ENCODE measurements at regions not wholly inside any gene's neighbourhood (a gene's known extent, or its start where the extent isn't known, plus 50 kb on each side); places are given as distances from the start of the nearest gene placed in this dataset.

DNA sequence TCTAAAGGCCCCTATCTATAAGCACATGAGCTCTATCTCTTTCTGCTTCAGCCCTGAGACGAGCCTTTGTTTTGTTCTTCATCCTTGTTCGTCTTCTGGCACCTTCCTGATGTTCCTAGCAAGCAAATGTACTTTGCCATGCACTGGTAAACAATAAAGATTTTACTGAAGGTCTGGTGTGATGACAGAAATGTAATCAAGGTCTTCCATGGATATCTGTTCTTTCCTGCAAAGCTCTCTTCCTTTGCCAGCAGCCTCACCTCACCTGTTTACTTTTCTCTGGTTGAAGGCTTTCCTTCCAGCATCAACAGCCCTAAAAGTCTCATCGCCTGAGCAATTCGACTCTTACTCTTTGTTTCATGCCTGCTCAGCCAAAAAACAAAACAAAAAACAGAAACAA is 330.3 kb downstream of the PCNX1 start:
- ChIA-PET POLR2A (no interaction called here), CTCF (interaction anchor here (0.5 kb wide), 1 partner anchor 99 kb away, joined by 3 read pairs; no protein-coding TSS in a partner anchor)
- intact Hi-C loops (cut with micrococcal nuclease): no loop called here
- no TSS peak for BruUV-seq (replicated peaks)
- Mint-ChIP-seq H3K36me3 (ENCODE audit: insufficient read depth, unreplicated experiment) (no peaks in the 10 kb centered on the region), H3K9me3 (ENCODE audit: unreplicated experiment) (no peaks in the 10 kb centered on the region), H3K27ac (ENCODE audit: low read depth, unreplicated experiment) (no peak overlapping the region), H3K4me3 (ENCODE audit: unreplicated experiment) (no peak overlapping the region), H3K27me3 (ENCODE audit: insufficient read depth, unreplicated experiment) (no peaks in the 10 kb centered on the region), H3K4me1 (ENCODE audit: insufficient read depth, unreplicated experiment) (no peaks in the 10 kb centered on the region)
- TF ChIP-seq, protein P1, sequence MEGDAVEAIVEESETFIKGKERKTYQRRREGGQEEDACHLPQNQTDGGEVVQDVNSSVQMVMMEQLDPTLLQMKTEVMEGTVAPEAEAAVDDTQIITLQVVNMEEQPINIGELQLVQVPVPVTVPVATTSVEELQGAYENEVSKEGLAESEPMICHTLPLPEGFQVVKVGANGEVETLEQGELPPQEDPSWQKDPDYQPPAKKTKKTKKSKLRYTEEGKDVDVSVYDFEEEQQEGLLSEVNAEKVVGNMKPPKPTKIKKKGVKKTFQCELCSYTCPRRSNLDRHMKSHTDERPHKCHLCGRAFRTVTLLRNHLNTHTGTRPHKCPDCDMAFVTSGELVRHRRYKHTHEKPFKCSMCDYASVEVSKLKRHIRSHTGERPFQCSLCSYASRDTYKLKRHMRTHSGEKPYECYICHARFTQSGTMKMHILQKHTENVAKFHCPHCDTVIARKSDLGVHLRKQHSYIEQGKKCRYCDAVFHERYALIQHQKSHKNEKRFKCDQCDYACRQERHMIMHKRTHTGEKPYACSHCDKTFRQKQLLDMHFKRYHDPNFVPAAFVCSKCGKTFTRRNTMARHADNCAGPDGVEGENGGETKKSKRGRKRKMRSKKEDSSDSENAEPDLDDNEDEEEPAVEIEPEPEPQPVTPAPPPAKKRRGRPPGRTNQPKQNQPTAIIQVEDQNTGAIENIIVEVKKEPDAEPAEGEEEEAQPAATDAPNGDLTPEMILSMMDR (IDR thresholded peaks at IDR 0.05; ENCODE audit: unreplicated experiment): no peak
- no peak for DNase-seq (ENCODE audit: unreplicated experiment)

DNA sequence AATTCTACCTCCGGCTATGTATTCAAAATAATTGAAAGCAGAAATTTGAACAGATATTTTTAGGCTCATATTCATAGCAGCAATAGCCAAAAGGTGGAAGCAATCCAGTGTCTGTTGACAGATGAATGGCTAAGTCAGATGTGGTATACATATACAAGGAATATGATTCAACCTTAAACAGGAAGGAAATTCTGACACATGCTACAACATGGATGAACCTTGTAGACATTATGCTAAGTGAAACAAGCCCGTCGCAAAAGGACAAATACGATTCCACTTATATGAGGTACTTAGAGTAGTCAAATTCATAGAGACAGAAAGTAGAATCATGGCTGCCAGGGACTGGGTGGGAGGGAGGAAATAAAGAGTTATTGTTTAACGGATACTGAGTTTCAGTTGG is 331.6 kb downstream of the PCNX1 start:
- Mint-ChIP-seq H3K27me3 (ENCODE audit: insufficient read depth, unreplicated experiment) (no peaks in the 10 kb centered on the region), H3K27ac (ENCODE audit: low read depth, unreplicated experiment) (no peak overlapping the region), H3K9me3 (ENCODE audit: unreplicated experiment) (no peaks in the 10 kb centered on the region), H3K36me3 (ENCODE audit: insufficient read depth, unreplicated experiment) (no peaks in the 10 kb centered on the region), H3K4me1 (ENCODE audit: insufficient read depth, unreplicated experiment) (no peaks in the 10 kb centered on the region), H3K4me3 (ENCODE audit: unreplicated experiment) (no peak overlapping the region)
- no TSS peak for BruUV-seq (replicated peaks)
- DNase-seq (ENCODE audit: unreplicated experiment): no peak
- ChIA-PET POLR2A (no interaction called here), CTCF (no interaction called here)
- TF ChIP-seq, protein P1 (IDR thresholded peaks at IDR 0.05; ENCODE audit: unreplicated experiment): no peak
- intact Hi-C loops (cut with micrococcal nuclease): no loop called here

DNA sequence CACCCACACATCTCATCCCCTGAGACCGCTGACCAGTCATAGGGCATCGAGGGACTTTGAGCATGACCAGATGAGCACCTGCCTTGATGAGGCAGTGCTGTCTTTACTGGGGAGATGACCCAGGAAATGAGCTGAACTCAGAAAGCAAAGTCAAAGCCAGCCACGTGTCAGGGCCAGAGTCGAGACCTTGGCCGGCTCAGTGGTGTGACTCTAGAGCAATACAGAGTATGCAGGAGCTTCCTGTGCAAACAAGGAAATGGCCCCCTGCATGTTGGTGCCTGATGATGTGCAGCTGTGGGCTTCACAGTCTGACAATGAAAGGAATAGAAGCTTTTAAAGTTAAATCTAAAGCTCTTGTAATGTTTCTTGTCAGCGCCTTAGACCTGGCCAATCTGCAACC is 332.9 kb downstream of the PCNX1 start:
- intact Hi-C loops (cut with micrococcal nuclease): no loop called here
- Mint-ChIP-seq H3K27ac (ENCODE audit: low read depth, unreplicated experiment) (no peak overlapping the region), H3K4me3 (ENCODE audit: unreplicated experiment) (no peak overlapping the region), H3K36me3 (ENCODE audit: insufficient read depth, unreplicated experiment) (no peaks in the 10 kb centered on the region), H3K4me1 (ENCODE audit: insufficient read depth, unreplicated experiment) (no peaks in the 10 kb centered on the region), H3K9me3 (ENCODE audit: unreplicated experiment) (no peaks in the 10 kb centered on the region), H3K27me3 (ENCODE audit: insufficient read depth, unreplicated experiment) (no peaks in the 10 kb centered on the region)
- TF ChIP-seq, protein P1 (IDR thresholded peaks at IDR 0.05; ENCODE audit: unreplicated experiment): no peak
- DNase-seq (ENCODE audit: unreplicated experiment): no peak
- POLR2A ChIA-PET: no interaction called here
- BruUV-seq (replicated peaks): no TSS peak
- CTCF ChIA-PET: no interaction called here

DNA sequence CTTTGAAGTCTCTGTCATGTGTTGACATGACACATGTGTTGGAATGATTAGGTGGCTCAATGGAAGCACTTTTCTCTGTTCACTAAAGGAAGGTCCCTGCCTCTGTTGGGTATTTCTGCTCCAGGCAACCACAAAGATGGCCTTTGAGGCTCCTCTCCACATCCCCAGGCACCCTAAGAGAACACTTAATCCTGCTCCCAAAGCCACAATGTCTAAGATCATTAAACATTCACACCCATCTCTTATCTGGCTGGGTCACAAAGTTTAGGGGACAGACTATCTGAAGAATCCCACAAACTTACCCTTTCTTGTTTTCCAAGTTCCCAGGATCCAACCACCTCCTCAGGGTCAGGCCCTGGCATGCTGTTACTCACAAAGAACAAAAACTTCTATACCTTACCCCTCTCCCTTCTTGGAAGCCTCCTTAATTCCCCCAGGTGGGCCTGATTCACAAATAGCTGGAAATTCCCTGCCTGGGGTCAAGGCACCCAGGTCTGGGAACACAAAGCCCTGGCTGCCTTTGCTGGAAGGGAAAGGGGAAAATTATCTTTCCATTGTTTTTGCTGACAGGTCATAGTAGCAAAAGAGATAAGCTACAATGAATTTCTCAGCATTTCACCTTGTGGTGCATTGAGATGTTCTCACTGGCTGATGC is 333.7 kb downstream of the PCNX1 start:
- no peak for DNase-seq (ENCODE audit: unreplicated experiment)
- BruUV-seq (replicated peaks): no TSS peak
- no peaks in the 10 kb centered on the region for H3K4me1 Mint-ChIP-seq (ENCODE audit: insufficient read depth, unreplicated experiment)
- TF ChIP-seq, protein P1 (IDR thresholded peaks at IDR 0.05; ENCODE audit: unreplicated experiment): no peak
- H3K36me3 Mint-ChIP-seq (ENCODE audit: insufficient read depth, unreplicated experiment): no peaks in the 10 kb centered on the region
- intact Hi-C loops (cut with micrococcal nuclease): no loop called here
- POLR2A ChIA-PET: no interaction called here
- CTCF ChIA-PET: interaction anchor here (0.6 kb wide), 1 partner anchor 1455 kb away, joined by 3 read pairs; no protein-coding TSS in a partner anchor
- no peaks in the 10 kb centered on the region for H3K27me3 Mint-ChIP-seq (ENCODE audit: insufficient read depth, unreplicated experiment)
- no peak overlapping the region for H3K27ac Mint-ChIP-seq (ENCODE audit: low read depth, unreplicated experiment)
- no peaks in the 10 kb centered on the region for H3K9me3 Mint-ChIP-seq (ENCODE audit: unreplicated experiment)
- no peak overlapping the region for H3K4me3 Mint-ChIP-seq (ENCODE audit: unreplicated experiment)

Measured in MCF 10A (cell line).